ENCODE measurements at regions not wholly inside any gene's neighbourhood (a gene's known extent, or its start where the extent isn't known, plus 50 kb on each side); places are given as distances from the start of the nearest gene placed in this dataset.

GRCh38 chr13:106246666-106247188, 288.7 kb downstream of the EFNB2 start:
- no peak for DNase-seq (ENCODE audit: low spot score)
- H3K9me3 Mint-ChIP-seq (ENCODE audit: low read depth), result peaks cover 4% of the 10 kb centered on the region

DNA sequence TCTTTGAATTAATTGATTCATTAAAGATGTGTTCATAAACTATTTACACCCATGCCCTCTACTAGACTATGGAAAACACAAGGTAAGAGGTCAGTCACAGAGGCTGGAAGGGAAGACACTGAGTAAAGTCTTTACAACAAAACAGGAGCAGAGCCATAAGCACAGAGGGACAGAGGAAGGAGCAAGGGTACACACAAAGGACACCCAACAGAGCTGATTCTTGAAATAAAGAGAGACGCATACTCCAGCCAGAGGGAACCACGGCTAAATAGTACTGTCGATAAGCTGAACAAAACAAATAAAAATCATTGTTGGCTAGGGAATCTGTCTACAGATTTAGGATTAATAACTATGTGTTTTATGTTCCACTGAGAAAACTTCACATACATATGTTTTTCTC, 289.2 kb downstream of the EFNB2 start:
- Mint-ChIP-seq H3K36me3 (ENCODE audit: low read depth) (no peaks in the 10 kb centered on the region), H3K4me1 (ENCODE audit: low read depth) (peaks cover 7% of the 10 kb centered on the region), H3K4me3 (ENCODE audit: unreplicated experiment) (no peak overlapping the region), H3K9me3 (ENCODE audit: low read depth) (no peaks in the 10 kb centered on the region), H3K27ac (ENCODE audit: unreplicated experiment) (no peak overlapping the region), H3K27me3 (ENCODE audit: low read depth) (no peaks in the 10 kb centered on the region)
- TF ChIP-seq, protein P1, sequence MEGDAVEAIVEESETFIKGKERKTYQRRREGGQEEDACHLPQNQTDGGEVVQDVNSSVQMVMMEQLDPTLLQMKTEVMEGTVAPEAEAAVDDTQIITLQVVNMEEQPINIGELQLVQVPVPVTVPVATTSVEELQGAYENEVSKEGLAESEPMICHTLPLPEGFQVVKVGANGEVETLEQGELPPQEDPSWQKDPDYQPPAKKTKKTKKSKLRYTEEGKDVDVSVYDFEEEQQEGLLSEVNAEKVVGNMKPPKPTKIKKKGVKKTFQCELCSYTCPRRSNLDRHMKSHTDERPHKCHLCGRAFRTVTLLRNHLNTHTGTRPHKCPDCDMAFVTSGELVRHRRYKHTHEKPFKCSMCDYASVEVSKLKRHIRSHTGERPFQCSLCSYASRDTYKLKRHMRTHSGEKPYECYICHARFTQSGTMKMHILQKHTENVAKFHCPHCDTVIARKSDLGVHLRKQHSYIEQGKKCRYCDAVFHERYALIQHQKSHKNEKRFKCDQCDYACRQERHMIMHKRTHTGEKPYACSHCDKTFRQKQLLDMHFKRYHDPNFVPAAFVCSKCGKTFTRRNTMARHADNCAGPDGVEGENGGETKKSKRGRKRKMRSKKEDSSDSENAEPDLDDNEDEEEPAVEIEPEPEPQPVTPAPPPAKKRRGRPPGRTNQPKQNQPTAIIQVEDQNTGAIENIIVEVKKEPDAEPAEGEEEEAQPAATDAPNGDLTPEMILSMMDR (IDR thresholded peaks at IDR 0.05), result no peak
- DNase-seq (ENCODE audit: low spot score), result no peak

More at GRCh38 chr13:106246666-106247188, 288.7 kb downstream of the EFNB2 start:
- H3K36me3 Mint-ChIP-seq (ENCODE audit: low read depth), result no peaks in the 10 kb centered on the region
- H3K27me3 Mint-ChIP-seq (ENCODE audit: low read depth), result no peaks in the 10 kb centered on the region
- TF ChIP-seq, protein P1 (IDR thresholded peaks at IDR 0.05), result no peak
- peaks cover 5% of the 10 kb centered on the region for H3K4me1 Mint-ChIP-seq (ENCODE audit: low read depth)
- H3K4me3 Mint-ChIP-seq (ENCODE audit: unreplicated experiment), result no peak overlapping the region
- no peak overlapping the region for H3K27ac Mint-ChIP-seq (ENCODE audit: unreplicated experiment)

GRCh38 chr13:106243011-106243565, 292.4 kb downstream of the EFNB2 start:
- H3K27ac Mint-ChIP-seq (ENCODE audit: unreplicated experiment), result no peak overlapping the region
- no peak overlapping the region for H3K4me3 Mint-ChIP-seq (ENCODE audit: unreplicated experiment)
- H3K27me3 Mint-ChIP-seq (ENCODE audit: low read depth), result no peaks in the 10 kb centered on the region
- peaks cover 7% of the 10 kb centered on the region for H3K4me1 Mint-ChIP-seq (ENCODE audit: low read depth)
- no peaks in the 10 kb centered on the region for H3K9me3 Mint-ChIP-seq (ENCODE audit: low read depth)
- no peaks in the 10 kb centered on the region for H3K36me3 Mint-ChIP-seq (ENCODE audit: low read depth)
- no peak for DNase-seq (ENCODE audit: low spot score)
- TF ChIP-seq, protein P1 (IDR thresholded peaks at IDR 0.05), result no peak

DNA sequence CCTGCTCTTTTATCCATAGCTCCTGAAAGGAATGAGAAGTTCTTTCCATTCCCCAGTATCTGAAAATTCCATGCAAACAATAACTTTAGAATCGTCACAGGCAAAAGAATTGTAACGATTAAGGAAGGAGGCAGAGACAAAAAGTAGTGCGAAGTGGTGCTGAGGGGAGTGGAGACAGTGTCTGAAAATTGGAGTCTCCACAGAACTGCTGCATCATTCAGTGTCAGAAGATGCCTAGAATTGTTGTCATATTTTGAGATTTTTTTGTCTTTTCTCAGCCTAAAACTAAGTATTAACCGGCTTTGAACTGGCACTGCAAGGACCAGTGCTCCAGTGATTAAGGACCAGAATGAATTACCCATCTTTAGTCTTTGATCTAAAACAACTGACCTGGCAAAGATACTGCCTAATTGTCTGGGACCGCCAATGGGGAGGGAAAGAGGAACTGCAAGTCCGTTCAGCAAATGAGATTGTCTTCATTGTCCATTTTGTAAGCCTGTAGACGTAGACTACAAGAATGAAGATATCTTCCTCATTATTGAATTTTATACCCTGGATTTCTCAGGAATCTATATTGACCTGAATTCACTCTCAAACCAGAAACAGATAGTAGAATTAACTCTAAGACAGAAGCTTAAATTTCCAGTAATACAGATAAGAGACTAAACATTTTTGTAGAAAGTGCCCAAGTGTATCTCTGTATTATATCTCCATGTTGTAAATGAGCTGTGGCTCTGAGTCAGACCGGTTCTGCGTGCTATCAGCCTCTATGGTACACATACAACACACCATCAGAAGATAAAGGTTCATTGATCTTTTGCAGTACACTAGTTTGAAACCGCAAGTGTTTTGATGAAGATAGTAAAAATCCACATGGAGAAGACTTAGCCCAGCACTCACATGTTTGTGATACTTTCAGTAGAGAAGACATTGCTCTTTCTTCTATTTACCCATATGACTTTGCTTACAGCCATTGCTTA, 293.2 kb downstream of the EFNB2 start:
- Mint-ChIP-seq H3K36me3 (ENCODE audit: low read depth) (no peaks in the 10 kb centered on the region), H3K4me1 (ENCODE audit: low read depth) (peaks cover 7% of the 10 kb centered on the region), H3K27me3 (ENCODE audit: low read depth) (no peaks in the 10 kb centered on the region), H3K4me3 (ENCODE audit: unreplicated experiment) (no peak overlapping the region), H3K9me3 (ENCODE audit: low read depth) (no peaks in the 10 kb centered on the region), H3K27ac (ENCODE audit: unreplicated experiment) (no peak overlapping the region)
- TF ChIP-seq, protein P1 (IDR thresholded peaks at IDR 0.05), result no peak
- no peak for DNase-seq (ENCODE audit: low spot score)

DNA sequence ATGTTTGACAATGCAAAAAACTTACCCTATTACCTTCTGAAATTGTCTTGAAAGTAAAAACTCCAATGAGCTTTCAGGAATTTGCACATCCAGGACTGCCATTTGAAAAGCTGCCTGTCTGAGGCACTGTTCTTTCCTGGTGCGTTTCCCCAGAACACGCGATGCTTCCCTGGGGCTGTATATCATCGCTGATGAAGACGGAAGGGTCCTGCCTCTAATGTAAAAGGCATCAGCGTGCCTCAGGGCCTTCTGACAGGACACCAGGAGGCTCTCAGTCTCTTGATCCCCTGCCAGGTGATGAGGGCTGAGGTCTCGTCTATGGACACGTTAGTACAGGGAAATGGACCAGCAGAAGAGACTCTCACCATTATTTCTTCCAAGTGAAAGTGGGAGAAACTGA, 296.8 kb downstream of the EFNB2 start:
- Mint-ChIP-seq H3K36me3 (ENCODE audit: low read depth) (no peaks in the 10 kb centered on the region), H3K27me3 (ENCODE audit: low read depth) (no peaks in the 10 kb centered on the region), H3K4me3 (ENCODE audit: unreplicated experiment) (no peak overlapping the region), H3K4me1 (ENCODE audit: low read depth) (peaks cover 7% of the 10 kb centered on the region), H3K27ac (ENCODE audit: unreplicated experiment) (no peak overlapping the region), H3K9me3 (ENCODE audit: low read depth) (no peaks in the 10 kb centered on the region)
- TF ChIP-seq, protein P1 (IDR thresholded peaks at IDR 0.05), result no peak
- no peak for DNase-seq (ENCODE audit: low spot score)

Data from chondrocyte (in vitro differentiated cells).